IPS DF 6.9 (cell line): ENCODE measurements at regions not wholly inside any gene's neighbourhood (a gene's known extent, or its start where the extent isn't known, plus 50 kb on each side); places are given as distances from the start of the nearest gene placed in this dataset.

Experiments
- DNase-seq: peaks from one replicate; pipeline ENCODE4 v3.0.0-alpha.2; 2013; ENCODE audit warnings: low read depth, low spot score
- H3K27ac ChIP-seq: one replicate; pipeline ENCODE4 v1.5.1; 2013; ENCODE audit warnings: low read length, control low read depth
- H3K27me3 ChIP-seq: 2 replicates; pipeline ENCODE4 v1.6.1; 2013; ENCODE audit warnings: mild to moderate bottlenecking, low read length; ENCODE audit not compliant: control insufficient read depth, insufficient read depth
- H3K36me3 ChIP-seq: 2 replicates; pipeline ENCODE4 v1.6.1; 2013; ENCODE audit warnings: low read length; ENCODE audit not compliant: control insufficient read depth, insufficient read depth
- H3K4me1 ChIP-seq: 2 replicates; pipeline ENCODE4 v1.6.1; 2013; ENCODE audit warnings: low read length; ENCODE audit not compliant: control insufficient read depth, insufficient read depth
- H3K4me3 ChIP-seq: 2 replicates; pipeline ENCODE4 v1.5.1; 2013; ENCODE audit warnings: mild to moderate bottlenecking, low read length
- H3K9me3 ChIP-seq: 2 replicates; pipeline ENCODE4 v1.6.1; 2013; ENCODE audit warnings: low read length, inconsistent platforms; ENCODE audit not compliant: control insufficient read depth, insufficient read depth
- WGBS: extraction: QIAGEN DNeasy Blood & Tissue Kit; methylation state at CpG from one replicate; pipeline ENCODE4 v1.1.7; 2013; ENCODE audit warnings: mixed read lengths, missing lambda C conversion rate; ENCODE audit not compliant: insufficient read length, insufficient coverage; 5-methylcytosine and 5-hydroxymethylcytosine counted together

DNA sequence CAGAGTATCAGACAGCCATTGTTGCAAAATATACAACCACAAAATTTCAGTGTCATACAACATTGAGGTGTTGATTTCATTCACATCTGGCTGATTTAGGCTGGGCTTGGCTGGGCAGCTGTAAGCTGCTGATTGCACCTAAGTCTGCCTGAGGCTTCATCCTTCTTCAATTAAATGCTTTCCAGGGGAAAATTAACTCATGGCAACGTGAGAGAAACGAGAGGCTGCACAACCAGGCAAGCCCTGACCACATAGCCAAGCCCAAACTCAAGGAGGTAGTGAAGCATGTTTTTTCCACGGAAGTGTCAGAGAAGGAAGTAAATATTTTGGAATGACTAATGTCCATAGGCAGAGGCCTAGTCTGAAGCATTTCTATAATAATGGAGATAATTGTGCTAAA is 273.8 kb upstream of the ZC3H12C start:
- no peak for DNase-seq
- no CpG with 5 or more reads among the region's 3 CpGs for WGBS
- Histone ChIP-seq H3K4me1 (no peaks in the 10 kb centered on the region), H3K4me3 (no peak overlapping the region), H3K9me3 (0 out of 2 replicates have a peak, but pooled peaks cover 1% of the 10 kb centered on the region), H3K27ac (no peak overlapping the region), H3K36me3 (no peaks in the 10 kb centered on the region), H3K27me3 (no peaks in the 10 kb centered on the region)

DNA sequence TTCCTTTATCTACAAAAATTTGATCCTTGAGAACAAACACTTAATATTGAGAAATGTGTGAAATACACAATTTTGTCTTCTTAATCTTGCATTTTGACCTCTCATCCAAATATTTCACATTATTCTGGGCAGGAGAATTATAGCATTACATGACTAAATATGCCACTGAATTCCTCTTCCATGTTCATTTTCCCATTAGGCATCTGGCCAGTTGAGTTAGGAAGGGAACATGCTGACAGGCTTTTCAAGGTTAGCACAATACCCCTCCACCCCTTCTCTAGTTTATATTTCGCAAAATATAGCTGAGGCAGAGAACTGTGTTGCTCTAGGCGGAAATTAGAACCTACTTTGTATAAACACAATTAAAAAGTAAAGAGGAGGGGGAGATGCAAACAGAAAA is 271.7 kb upstream of the ZC3H12C start:
- DNase-seq = no peak
- no peaks in the 10 kb centered on the region for H3K36me3 ChIP-seq
- no peaks in the 10 kb centered on the region for H3K27me3 ChIP-seq
- no peak overlapping the region for H3K4me3 ChIP-seq
- no peaks in the 10 kb centered on the region for H3K4me1 ChIP-seq
- no peak overlapping the region for H3K27ac ChIP-seq
- 0 out of 2 replicates have a peak, but pooled peaks cover 1% of the 10 kb centered on the region for H3K9me3 ChIP-seq
- no CpG with 5 or more reads among the region's 2 CpGs for WGBS

DNA sequence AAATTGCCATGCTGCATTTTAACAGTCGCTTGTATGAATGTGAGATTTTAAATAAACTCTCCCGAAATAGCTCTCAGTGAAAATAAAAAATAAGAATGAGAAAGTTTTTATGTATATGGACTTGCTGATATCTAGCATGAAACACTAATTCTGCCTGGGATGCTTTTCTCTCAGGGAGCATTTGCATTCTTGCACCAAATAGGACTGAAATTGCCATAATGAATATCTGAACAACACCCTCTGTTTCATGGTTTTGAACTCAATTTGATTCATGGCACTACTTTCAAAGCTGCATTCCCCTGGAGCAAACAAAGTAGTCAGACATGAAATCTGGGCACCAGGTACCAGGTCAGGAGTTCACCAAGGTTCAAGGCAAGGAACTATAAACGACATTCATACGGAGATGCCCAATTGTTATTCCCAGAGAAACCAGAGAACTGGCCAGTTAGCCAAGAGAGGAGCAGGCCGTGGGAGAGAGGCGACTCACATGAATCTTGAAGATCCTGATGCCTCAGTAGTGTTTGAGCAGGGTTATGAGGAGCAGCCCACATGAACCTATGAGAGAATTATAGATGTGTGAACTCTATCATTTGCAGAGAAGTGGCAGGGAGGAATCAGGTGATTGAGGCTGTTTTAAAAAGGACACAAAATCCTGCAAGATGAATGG is 270.6 kb upstream of the ZC3H12C start:
- H3K27ac ChIP-seq = no peak overlapping the region
- no peaks in the 10 kb centered on the region for H3K36me3 ChIP-seq
- H3K4me1 ChIP-seq = no peaks in the 10 kb centered on the region
- no peaks in the 10 kb centered on the region for H3K27me3 ChIP-seq
- 0 out of 2 replicates have a peak, but pooled peaks cover 1% of the 10 kb centered on the region for H3K9me3 ChIP-seq
- WGBS = no CpG with 5 or more reads among the region's 6 CpGs
- DNase-seq = no peak
- H3K4me3 ChIP-seq = no peak overlapping the region

DNA sequence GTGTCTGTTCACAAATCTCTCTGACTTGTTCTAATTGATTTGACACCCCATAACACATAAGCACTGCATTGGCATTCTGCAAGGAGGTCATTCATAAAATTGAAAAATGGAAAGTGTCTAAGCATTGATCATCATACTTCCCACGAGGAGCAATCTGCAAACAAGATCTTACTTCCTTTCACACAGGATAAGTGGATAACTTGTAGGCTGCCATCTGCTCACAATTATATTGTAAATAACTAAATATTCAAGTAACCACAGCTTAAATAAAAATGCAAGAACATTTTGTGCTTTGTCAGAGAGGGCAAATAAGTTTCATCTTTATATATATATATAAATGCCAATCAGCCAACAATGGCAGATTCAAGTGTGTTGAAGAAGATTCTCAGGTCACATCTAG is 264.8 kb upstream of the ZC3H12C start:
- no peak for DNase-seq
- WGBS = no CpG with 5 or more reads among the region's 1 CpG
- H3K4me3 ChIP-seq = no peak overlapping the region
- H3K27ac ChIP-seq = no peak overlapping the region
- 0 out of 2 replicates have a peak, but pooled peaks cover 1% of the 10 kb centered on the region for H3K9me3 ChIP-seq
- no peaks in the 10 kb centered on the region for H3K27me3 ChIP-seq
- no peaks in the 10 kb centered on the region for H3K4me1 ChIP-seq
- H3K36me3 ChIP-seq = no peaks in the 10 kb centered on the region

DNA sequence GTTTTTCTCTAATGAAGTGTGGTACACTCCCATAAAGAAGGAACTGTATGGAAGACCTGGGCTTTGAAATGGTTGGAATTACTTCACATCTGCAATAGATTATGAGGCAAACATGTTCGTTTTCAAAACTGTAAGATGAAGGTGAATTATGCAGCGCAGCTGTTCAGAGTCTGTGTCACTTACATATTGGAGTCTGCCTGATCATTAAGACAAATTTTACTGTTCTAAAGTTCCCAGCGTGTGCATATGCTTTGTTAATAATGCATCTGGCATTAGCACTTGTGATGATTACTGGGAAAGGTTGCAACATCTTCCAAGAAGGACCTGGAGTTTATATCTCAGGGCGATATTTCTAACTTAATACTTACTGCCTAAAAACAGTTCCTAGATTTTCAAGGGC is 255.2 kb upstream of the ZC3H12C start:
- Histone ChIP-seq H3K27me3 (no peaks in the 10 kb centered on the region), H3K36me3 (no peaks in the 10 kb centered on the region), H3K9me3 (no peaks in the 10 kb centered on the region), H3K4me1 (no peaks in the 10 kb centered on the region), H3K4me3 (no peak overlapping the region), H3K27ac (no peak overlapping the region)
- no CpG with 5 or more reads among the region's 4 CpGs for WGBS
- DNase-seq = no peak

DNA sequence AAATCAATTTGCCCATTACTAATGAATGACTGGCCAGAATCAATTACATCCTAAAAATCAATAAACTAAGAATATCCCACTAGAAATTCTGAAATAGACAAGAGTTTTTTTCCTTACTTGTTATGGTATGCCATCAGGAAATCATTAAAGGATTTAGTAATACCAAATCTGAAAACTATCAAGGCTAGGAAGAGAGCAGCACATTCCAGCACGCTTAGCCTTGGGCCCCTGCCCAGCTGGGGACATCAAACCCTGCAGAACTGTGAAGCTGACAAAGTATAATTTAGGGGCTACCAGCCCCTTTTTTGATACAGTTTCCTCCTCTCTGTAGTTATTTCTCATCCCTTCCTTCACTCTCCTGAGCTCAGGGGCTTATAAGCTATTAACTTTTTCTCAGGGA is 247.8 kb upstream of the ZC3H12C start:
- no peaks in the 10 kb centered on the region for H3K36me3 ChIP-seq
- no peaks in the 10 kb centered on the region for H3K27me3 ChIP-seq
- no peak overlapping the region for H3K27ac ChIP-seq
- no peak for DNase-seq
- no peak overlapping the region for H3K4me3 ChIP-seq
- WGBS = no CpG with 5 or more reads among the region's 1 CpG
- H3K4me1 ChIP-seq = no peaks in the 10 kb centered on the region
- no peaks in the 10 kb centered on the region for H3K9me3 ChIP-seq

DNA sequence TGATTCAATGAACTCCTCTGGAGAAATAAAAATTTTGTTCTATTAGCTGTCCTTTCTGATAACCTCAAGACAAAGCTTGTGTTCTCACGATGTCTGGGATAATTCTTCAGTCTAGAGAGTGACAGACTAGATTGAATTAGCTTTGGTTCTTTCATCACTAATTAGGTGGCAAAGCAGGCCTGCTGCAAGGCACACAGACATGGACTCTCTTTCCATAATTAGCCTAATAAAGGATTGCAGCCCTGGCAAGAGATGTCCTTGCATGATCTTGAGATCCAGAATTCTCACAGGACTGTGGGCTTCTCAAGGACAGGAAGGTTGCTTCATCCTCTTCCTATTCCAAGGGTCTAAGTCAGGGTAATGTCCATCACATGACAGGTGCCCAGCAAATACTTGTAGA is 245.6 kb upstream of the ZC3H12C start:
- H3K36me3 ChIP-seq = no peaks in the 10 kb centered on the region
- H3K27me3 ChIP-seq = no peaks in the 10 kb centered on the region
- no peak overlapping the region for H3K4me3 ChIP-seq
- H3K4me1 ChIP-seq = no peaks in the 10 kb centered on the region
- no peak overlapping the region for H3K27ac ChIP-seq
- DNase-seq = no peak
- WGBS = no CpG with 5 or more reads among the region's 1 CpG
- no peaks in the 10 kb centered on the region for H3K9me3 ChIP-seq

DNA sequence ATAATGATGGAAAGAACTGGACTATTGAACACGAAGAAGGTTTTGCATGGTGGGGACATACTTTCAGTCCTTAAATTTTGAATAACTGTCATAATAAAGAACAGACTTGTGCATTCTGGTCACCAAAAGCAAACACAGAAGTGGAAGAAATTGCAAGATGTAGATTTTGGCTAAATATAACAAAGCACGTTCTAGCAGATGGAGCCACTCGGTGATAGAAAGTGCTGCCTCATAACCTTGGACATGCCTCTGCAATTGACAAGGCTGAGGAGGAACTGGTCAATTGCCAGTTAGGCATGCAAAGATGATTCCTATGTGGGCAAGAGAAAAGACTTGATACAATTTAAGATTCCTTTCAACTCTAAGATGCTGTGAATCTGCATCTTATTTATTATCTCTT is 244.1 kb upstream of the ZC3H12C start:
- Histone ChIP-seq H3K27me3 (no peaks in the 10 kb centered on the region), H3K27ac (no peak overlapping the region), H3K36me3 (no peaks in the 10 kb centered on the region), H3K4me3 (no peak overlapping the region), H3K4me1 (no peaks in the 10 kb centered on the region), H3K9me3 (no peaks in the 10 kb centered on the region)
- DNase-seq = no peak
- no CpG with 5 or more reads among the region's 3 CpGs for WGBS

DNA sequence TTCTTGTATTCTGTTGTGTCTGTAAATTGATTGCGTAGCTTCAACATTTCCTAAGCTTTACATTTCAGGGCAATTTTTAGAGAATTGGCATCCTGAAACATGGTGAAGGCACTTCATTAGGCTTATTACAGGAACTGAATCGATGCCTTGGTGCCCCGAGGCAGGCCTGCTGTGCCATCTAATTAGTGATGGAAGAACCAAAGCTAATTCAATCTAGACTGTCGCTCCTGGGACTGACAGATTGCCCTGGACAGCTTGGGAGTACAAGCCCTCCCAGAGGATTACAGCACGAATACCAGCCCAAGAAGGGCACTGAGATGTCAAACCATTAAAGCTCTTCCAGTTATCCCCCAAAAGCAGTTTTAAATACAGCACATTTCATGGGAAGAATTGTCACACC is 243.2 kb upstream of the ZC3H12C start:
- H3K4me1 ChIP-seq = no peaks in the 10 kb centered on the region
- H3K27ac ChIP-seq = no peak overlapping the region
- no peak overlapping the region for H3K4me3 ChIP-seq
- no peaks in the 10 kb centered on the region for H3K9me3 ChIP-seq
- no CpG with 5 or more reads among the region's 5 CpGs for WGBS
- no peak for DNase-seq
- H3K27me3 ChIP-seq = no peaks in the 10 kb centered on the region
- H3K36me3 ChIP-seq = no peaks in the 10 kb centered on the region

DNA sequence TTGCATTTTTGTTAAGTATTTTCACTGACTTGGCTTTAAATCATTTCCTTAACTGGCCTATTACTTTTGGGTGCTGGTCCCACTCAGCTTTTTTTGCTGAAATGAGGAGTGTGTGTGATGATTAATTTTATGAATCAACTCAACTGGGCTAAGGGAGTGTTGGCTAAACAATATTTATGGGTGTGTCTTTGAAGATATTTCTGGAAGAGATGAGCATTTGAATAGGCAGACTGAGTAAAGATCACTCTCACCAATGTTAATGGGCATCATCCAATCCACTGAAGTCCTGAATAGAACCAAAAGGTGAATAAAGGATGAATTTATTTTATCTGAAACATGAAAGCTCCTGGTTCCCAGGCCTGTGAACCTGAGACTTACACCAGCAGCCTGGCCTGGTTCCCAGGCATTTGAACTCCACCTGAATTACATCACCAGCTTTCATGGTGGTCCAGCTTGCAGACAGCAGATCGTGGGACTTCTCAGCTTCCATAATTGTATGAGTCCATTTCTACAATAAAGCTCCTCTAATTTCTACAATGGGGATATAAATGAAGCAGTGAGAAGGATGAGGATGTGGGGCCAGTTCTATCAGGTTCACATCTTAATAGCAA is 241.3 kb upstream of the ZC3H12C start:
- H3K36me3 ChIP-seq = no peaks in the 10 kb centered on the region
- no peak overlapping the region for H3K4me3 ChIP-seq
- no peak overlapping the region for H3K27ac ChIP-seq
- no peaks in the 10 kb centered on the region for H3K4me1 ChIP-seq
- H3K9me3 ChIP-seq = no peaks in the 10 kb centered on the region
- no peak for DNase-seq
- WGBS = no CpG with 5 or more reads among the region's 1 CpG
- H3K27me3 ChIP-seq = no peaks in the 10 kb centered on the region
